Endothelial cell of umbilical vein (primary cell): ENCODE measurements at regions not wholly inside any gene's neighbourhood (a gene's known extent, or its start where the extent isn't known, plus 50 kb on each side); places are given as distances from the start of the nearest gene placed in this dataset.

Experiments used
- BruUV-seq: library from RNA; stranded (reverse); fragments of 400-500 nt; replicated peaks from 2 replicates; lab custom pipeline; 2021; lab: Mats Ljungman, UMichigan
- CTCF ChIA-PET: fragments of 300-600, 350-600 bp; sonication (Branson Sonifier 250); formaldehyde crosslinking; loops from one replicate; lab custom pipeline; 2021; ENCODE audit warnings: antibody characterized with exemption, inconsistent platforms; lab: Charles Lee
- POLR2A ChIA-PET: fragments of 300-600, 350-600 bp; sonication (Branson Sonifier 250); formaldehyde crosslinking; loops from one replicate; lab custom pipeline; 2021; ENCODE audit warnings: antibody characterized with exemption, inconsistent platforms; lab: Charles Lee
- DNase-seq: peaks from one replicate; pipeline ENCODE4 v3.0.0-alpha.2; 2011; ENCODE audit warnings: low read depth, low spot score
- FAIRE-seq: peaks from 2 replicates; lab custom pipeline; 2011; peaks lifted over from hg19 to GRCh38; lab: Jason Lieb, UNC
- H2AFZ ChIP-seq: 2 replicates; pipeline ENCODE4 v1.6.0; 2012; ENCODE audit warnings: low read depth, low read length, control low read depth, inconsistent platforms
- H3K27ac ChIP-seq: 2 replicates; pipeline ENCODE4 v1.5.1; 2011; ENCODE audit warnings: low read depth, mild to moderate bottlenecking, control low read depth, low read length, moderate library complexity; ENCODE audit not compliant: insufficient read depth
- H3K27me3 ChIP-seq, 2 experiments: 2 replicates each; pipeline versions ENCODE4 v1.6.0 to v1.6.1; 2011; ENCODE audit warnings: low read length in 2 of 2, mixed read lengths in 1 of 2; ENCODE audit not compliant: control insufficient read depth in 2 of 2, insufficient read depth in 2 of 2
- H3K36me3 ChIP-seq, 2 experiments: 2 replicates in 1 of 2; 3 replicates in 1 of 2; pipeline ENCODE4 v1.5.1; 2011; ENCODE audit warnings: low read length in 2 of 2, mild to moderate bottlenecking in 1 of 2, moderate library complexity in 1 of 2; ENCODE audit not compliant: control insufficient read depth in 2 of 2, insufficient read depth in 2 of 2; ENCODE audit errors: extremely low read depth in 1 of 2
- H3K4me1 ChIP-seq: 3 replicates; pipeline ENCODE4 v1.5.1; 2011; ENCODE audit warnings: mild to moderate bottlenecking, low read length; ENCODE audit not compliant: control insufficient read depth, insufficient read depth; ENCODE audit errors: extremely low read depth
- H3K4me2 ChIP-seq: 2 replicates; pipeline ENCODE4 v1.6.1; 2011; ENCODE audit warnings: low read length, control low read depth, mixed read lengths; ENCODE audit not compliant: insufficient read depth
- H3K4me3 ChIP-seq, 3 experiments: fragments of 200-600 bp in 1 of 3; sonication (generic), shearing (Covaris generic) in 1 of 3; replicated peaks in 1 of 3; 2 replicates each; pipeline ENCODE4 v1.5.1; 2011 to 2016; ENCODE audit warnings: control low read depth in 3 of 3, low read length in 3 of 3, mild to moderate bottlenecking in 2 of 3, inconsistent platforms in 1 of 3, low read depth in 1 of 3, moderate library complexity in 1 of 3; ENCODE audit not compliant: insufficient read depth in 1 of 3
- H3K79me2 ChIP-seq: 2 replicates; pipeline ENCODE4 v1.6.0; 2012; ENCODE audit warnings: low read length, inconsistent platforms; ENCODE audit not compliant: control insufficient read depth, insufficient read depth
- H3K9ac ChIP-seq: replicated peaks from 2 replicates; pipeline ENCODE3; 2011; ENCODE audit warnings: low read length, control low read depth; ENCODE audit not compliant: insufficient read depth; ENCODE audit errors: extremely low read depth
- H3K9me1 ChIP-seq: replicated peaks from 3 replicates; pipeline ENCODE4 v1.6.0; 2011; ENCODE audit warnings: mild to moderate bottlenecking, low read length; ENCODE audit not compliant: control insufficient read depth, insufficient read depth; ENCODE audit errors: extremely low read depth
- H3K9me3 ChIP-seq: replicated peaks from 2 replicates; pipeline ENCODE4 v1.5.1; 2012; ENCODE audit warnings: low read length, inconsistent platforms; ENCODE audit not compliant: control insufficient read depth, insufficient read depth
- H4K20me1 ChIP-seq: replicated peaks from 2 replicates; pipeline ENCODE3; 2011; ENCODE audit warnings: mild to moderate bottlenecking, low read length; ENCODE audit not compliant: control insufficient read depth, insufficient read depth; ENCODE audit errors: extremely low read depth
- CTCF ChIP-seq, 2 donors: IDR thresholded peaks; 1 replicate in 1 of 2; 2 replicates in 1 of 2; pipeline ENCODE4 v1.5.1; 2011; ENCODE audit warnings: low read length in 2 of 2, mild to moderate bottlenecking in 2 of 2, moderate library complexity in 2 of 2, control low read depth in 1 of 2, inconsistent platforms in 1 of 2, low read depth in 1 of 2; ENCODE audit not compliant: insufficient read depth in 1 of 2; ENCODE audit errors: extremely low read depth in 1 of 2
- EZH2 ChIP-seq: IDR thresholded peaks from 2 replicates; pipeline ENCODE4 v1.6.1; 2012; ENCODE audit warnings: borderline replicate concordance, low read depth, mild to moderate bottlenecking, moderate library complexity, low read length, inconsistent platforms; ENCODE audit not compliant: severe bottlenecking
- FOS ChIP-seq: IDR thresholded peaks from 2 replicates; pipeline ENCODE4 v1.6.1; 2011; ENCODE audit warnings: mild to moderate bottlenecking, low read length, moderate library complexity, borderline replicate concordance; ENCODE audit not compliant: insufficient read depth
- GATA2 ChIP-seq: IDR thresholded peaks from 2 replicates; pipeline ENCODE4 v1.7.0; 2011; ENCODE audit warnings: low read depth, mild to moderate bottlenecking, moderate library complexity, mixed read lengths, low read length; ENCODE audit not compliant: insufficient read length, insufficient read depth
- JUN ChIP-seq: IDR thresholded peaks from 2 replicates; pipeline ENCODE4 v1.6.1; 2011; ENCODE audit warnings: borderline replicate concordance, low read depth; ENCODE audit not compliant: insufficient read length, insufficient read depth
- MYC ChIP-seq: IDR thresholded peaks from one replicate; pipeline ENCODE4 v1.6.1; 2011; ENCODE audit warnings: mild to moderate bottlenecking, low read depth, low read length
- POLR2AphosphoS5 ChIP-seq: IDR thresholded peaks from 2 replicates; pipeline ENCODE4 v1.6.1; 2012; ENCODE audit warnings: low read depth, mild to moderate bottlenecking, control low read depth, low read length, moderate library complexity; ENCODE audit not compliant: insufficient read depth
- dilution Hi-C: fragments of 300-500 bp; cut with MboI; formaldehyde crosslinking; loops from one replicate; pipeline ENCODE4 v1.15.0; 2019; ENCODE audit warnings: low sequenced_read_pairs; ENCODE audit not compliant: extremely low pct_ligation_motif_present
- intact Hi-C: fragments of 100-400 bp; cut with micrococcal nuclease; formaldehyde crosslinking; loops from one replicate; pipeline ENCODE4 v1.10.0; 2022

- CTCF ChIA-PET, result interaction anchor here (0.8 kb wide), 1 partner anchor 9 kb away, joined by 3 read pairs; no protein-coding TSS in a partner anchor
- Histone ChIP-seq H3K4me1 (no peaks in the 10 kb centered on the region), H2AFZ (no peak overlapping the region), H3K36me3 (no peaks in the 10 kb centered on the region), H3K27me3 (no peaks in the 10 kb centered on the region), H3K4me2 (no peak overlapping the region), H3K79me2 (no peaks in the 10 kb centered on the region), H4K20me1 (no peaks in the 10 kb centered on the region), H3K27ac (no peak overlapping the region), H3K9me1 (no peaks in the 10 kb centered on the region), H3K4me3 (no peak overlapping the region), H3K9me3 (no peaks in the 10 kb centered on the region), H3K9ac (no peak overlapping the region)
- DNase-seq (no peak), FAIRE-seq (no peak)
- POLR2A ChIA-PET, result no interaction called here
- TF ChIP-seq GATA2, result no peak
- no peak for TF ChIP-seq MYC
- TF ChIP-seq CTCF (IDR thresholded peaks at IDR 0.05; ENCODE audit: extremely low read depth in 1 of 2, insufficient read depth in 1 of 2, low read depth in 1 of 2, low read length in 2 of 2), result no peak
- TF ChIP-seq EZH2, result no peak
- TF ChIP-seq POLR2AphosphoS5, result no peak
- TF ChIP-seq FOS, result no peak
- TF ChIP-seq JUN, result no peak
- dilution Hi-C loops, result no loop called here
- no TSS peak for BruUV-seq
- intact Hi-C loops, result no loop called here
Measured at GRCh38 chr1:102102276-102102780, 105.6 kb upstream of the OLFM3 start.
